DND-41 (cell line): ENCODE measurements at regions not wholly inside any gene's neighbourhood (a gene's known extent, or its start where the extent isn't known, plus 50 kb on each side); places are given as distances from the start of the nearest gene placed in this dataset.
"Not testable (repeated sequence)": the region's sequence is repeated elsewhere in the genome, so short reads cannot be mapped to it uniquely, and the experiment has no call there.

Source experiments
- ATAC-seq: fragments of 200-7000 bp; cut with Tn5 transposase; 3 replicates; pipeline ENCODE4 v1.9.1; 2021; ENCODE audit warnings: low read depth; ENCODE audit not compliant: insufficient read depth
- DNase-seq: peaks from one replicate; pipeline ENCODE4 v3.0.0-alpha.2; 2020
- H2AFZ ChIP-seq: 2 replicates; pipeline ENCODE4 v1.6.0; 2012; ENCODE audit warnings: low read depth, low read length
- H3K27ac ChIP-seq: 2 replicates; pipeline ENCODE4 v1.5.1; 2012; ENCODE audit warnings: low read length, inconsistent platforms
- H3K27me3 ChIP-seq: fragments of 200-600 bp; sonication (generic); 2 replicates; pipeline ENCODE4 v1.6.0; 2012; ENCODE audit warnings: low read length, mild to moderate bottlenecking, inconsistent platforms; ENCODE audit not compliant: insufficient read depth, poor library complexity
- H3K36me3 ChIP-seq: 2 replicates; pipeline ENCODE4 v1.5.1; 2012; ENCODE audit warnings: low read length, inconsistent platforms; ENCODE audit not compliant: insufficient read depth
- H3K4me1 ChIP-seq: 2 replicates; pipeline ENCODE4 v1.5.1; 2012; ENCODE audit warnings: mild to moderate bottlenecking, low read length; ENCODE audit not compliant: insufficient read depth
- H3K4me2 ChIP-seq: 2 replicates; pipeline ENCODE4 v1.6.0; 2012; ENCODE audit warnings: mild to moderate bottlenecking, moderate library complexity, low read length, inconsistent platforms; ENCODE audit not compliant: insufficient read depth
- H3K4me3 ChIP-seq, 2 experiments: fragments of 200-600 bp in 1 of 2; shearing (Covaris generic) in 1 of 2; 2 replicates each; pipeline ENCODE4 v1.5.1; 2012 to 2016; ENCODE audit warnings: inconsistent platforms in 2 of 2, low read length in 2 of 2, mild to moderate bottlenecking in 2 of 2, low read depth in 1 of 2, moderate library complexity in 1 of 2
- H3K79me2 ChIP-seq: 2 replicates; pipeline ENCODE4 v1.6.0; 2012; ENCODE audit warnings: low read length, inconsistent platforms; ENCODE audit not compliant: insufficient read depth
- H3K9ac ChIP-seq: 2 replicates; pipeline ENCODE4 v1.6.0; 2012; ENCODE audit warnings: low read depth, mild to moderate bottlenecking, inconsistent platforms, low read length, moderate library complexity
- H3K9me3 ChIP-seq: 2 replicates; pipeline ENCODE4 v1.5.1; 2012; ENCODE audit warnings: low read length, moderate library complexity, mild to moderate bottlenecking, inconsistent platforms; ENCODE audit not compliant: insufficient read depth, severe bottlenecking
- H4K20me1 ChIP-seq: 2 replicates; pipeline ENCODE4 v1.6.0; 2012; ENCODE audit warnings: low read length; ENCODE audit not compliant: insufficient read depth
- EZH2 ChIP-seq: IDR thresholded peaks from 3 replicates; pipeline ENCODE4 v1.6.1; 2012; ENCODE audit warnings: borderline replicate concordance, low read depth, mild to moderate bottlenecking, moderate library complexity, low read length, inconsistent platforms; ENCODE audit not compliant: severe bottlenecking
- TF ChIP-seq, protein P1 (sequence below): IDR thresholded peaks from 2 replicates; pipeline ENCODE4 v1.5.1; 2012; ENCODE audit warnings: borderline replicate concordance, low read length, moderate library complexity, mild to moderate bottlenecking; ENCODE audit not compliant: poor library complexity, severe bottlenecking; ENCODE audit errors: extremely low read depth

DNA sequence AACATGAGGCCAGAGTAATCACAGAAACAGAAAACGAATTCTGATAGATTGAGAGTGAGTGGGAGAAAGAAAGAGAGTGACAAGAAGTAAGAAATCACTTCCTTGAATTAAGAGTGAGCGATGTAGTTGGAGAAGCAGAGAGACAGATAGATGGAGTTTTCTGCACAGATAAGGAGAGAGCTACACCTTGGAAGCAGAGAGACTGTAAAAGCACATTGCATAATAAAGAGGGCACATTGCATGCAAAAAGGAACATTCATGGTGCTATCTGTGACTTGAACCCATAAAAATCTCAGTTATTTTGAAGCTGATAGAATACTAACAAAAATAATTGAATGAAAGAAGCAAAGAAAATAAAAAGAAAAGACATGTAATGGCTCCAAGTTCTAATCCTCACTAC is 943.8 kb downstream of the NR2F1-AS1 start:
- no peak for DNase-seq
- Histone ChIP-seq H3K4me3 (no peak overlapping the region), H3K36me3 (no peaks in the 10 kb centered on the region), H3K79me2 (no peaks in the 10 kb centered on the region), H3K27ac (no peak overlapping the region), H2AFZ (no peak overlapping the region), H3K4me2 (no peak overlapping the region), H3K9me3 (no peaks in the 10 kb centered on the region), H3K27me3 (no peaks in the 10 kb centered on the region), H3K9ac (no peak overlapping the region), H4K20me1 (no peaks in the 10 kb centered on the region), H3K4me1 (no peaks in the 10 kb centered on the region)
- no peak for ATAC-seq
- TF ChIP-seq, protein P1, sequence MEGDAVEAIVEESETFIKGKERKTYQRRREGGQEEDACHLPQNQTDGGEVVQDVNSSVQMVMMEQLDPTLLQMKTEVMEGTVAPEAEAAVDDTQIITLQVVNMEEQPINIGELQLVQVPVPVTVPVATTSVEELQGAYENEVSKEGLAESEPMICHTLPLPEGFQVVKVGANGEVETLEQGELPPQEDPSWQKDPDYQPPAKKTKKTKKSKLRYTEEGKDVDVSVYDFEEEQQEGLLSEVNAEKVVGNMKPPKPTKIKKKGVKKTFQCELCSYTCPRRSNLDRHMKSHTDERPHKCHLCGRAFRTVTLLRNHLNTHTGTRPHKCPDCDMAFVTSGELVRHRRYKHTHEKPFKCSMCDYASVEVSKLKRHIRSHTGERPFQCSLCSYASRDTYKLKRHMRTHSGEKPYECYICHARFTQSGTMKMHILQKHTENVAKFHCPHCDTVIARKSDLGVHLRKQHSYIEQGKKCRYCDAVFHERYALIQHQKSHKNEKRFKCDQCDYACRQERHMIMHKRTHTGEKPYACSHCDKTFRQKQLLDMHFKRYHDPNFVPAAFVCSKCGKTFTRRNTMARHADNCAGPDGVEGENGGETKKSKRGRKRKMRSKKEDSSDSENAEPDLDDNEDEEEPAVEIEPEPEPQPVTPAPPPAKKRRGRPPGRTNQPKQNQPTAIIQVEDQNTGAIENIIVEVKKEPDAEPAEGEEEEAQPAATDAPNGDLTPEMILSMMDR = no peak
- TF ChIP-seq EZH2 = no peak

DNA sequence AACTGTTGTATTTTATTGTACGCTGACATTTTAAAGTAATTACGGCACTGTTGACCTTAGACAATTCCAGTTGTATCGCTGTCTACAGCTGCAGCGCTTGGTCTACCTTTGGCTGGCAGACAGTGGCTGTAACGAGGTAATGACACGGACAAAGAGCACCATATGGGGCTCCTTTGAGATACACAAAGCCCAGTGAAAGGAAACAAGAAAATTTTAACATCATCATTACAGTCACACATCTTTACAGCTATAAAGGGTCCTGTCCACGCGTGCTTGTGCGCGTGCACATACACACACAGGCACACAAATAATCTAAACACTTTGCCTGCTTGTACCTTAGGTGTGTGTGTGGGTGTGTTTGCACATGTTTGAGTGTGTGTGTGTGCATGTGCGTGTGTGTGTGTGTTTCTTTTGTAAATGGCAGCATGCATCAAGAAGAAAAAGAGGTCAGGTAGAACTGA is 946.0 kb downstream of the NR2F1-AS1 start:
- TF ChIP-seq, protein P1 = no peak
- no peak for TF ChIP-seq EZH2
- no peaks in the 10 kb centered on the region for H3K27me3 ChIP-seq
- ATAC-seq (no peak), DNase-seq (no peak)
- H3K4me2 ChIP-seq = no peak overlapping the region
- no peak overlapping the region for H2AFZ ChIP-seq
- H3K9ac ChIP-seq = no peak overlapping the region
- no peak overlapping the region for H3K27ac ChIP-seq
- H3K79me2 ChIP-seq = no peaks in the 10 kb centered on the region
- no peak overlapping the region for H3K4me3 ChIP-seq
- H3K36me3 ChIP-seq = no peaks in the 10 kb centered on the region
- no peaks in the 10 kb centered on the region for H3K4me1 ChIP-seq
- H4K20me1 ChIP-seq = no peaks in the 10 kb centered on the region
- H3K9me3 ChIP-seq = no peaks in the 10 kb centered on the region

DNA sequence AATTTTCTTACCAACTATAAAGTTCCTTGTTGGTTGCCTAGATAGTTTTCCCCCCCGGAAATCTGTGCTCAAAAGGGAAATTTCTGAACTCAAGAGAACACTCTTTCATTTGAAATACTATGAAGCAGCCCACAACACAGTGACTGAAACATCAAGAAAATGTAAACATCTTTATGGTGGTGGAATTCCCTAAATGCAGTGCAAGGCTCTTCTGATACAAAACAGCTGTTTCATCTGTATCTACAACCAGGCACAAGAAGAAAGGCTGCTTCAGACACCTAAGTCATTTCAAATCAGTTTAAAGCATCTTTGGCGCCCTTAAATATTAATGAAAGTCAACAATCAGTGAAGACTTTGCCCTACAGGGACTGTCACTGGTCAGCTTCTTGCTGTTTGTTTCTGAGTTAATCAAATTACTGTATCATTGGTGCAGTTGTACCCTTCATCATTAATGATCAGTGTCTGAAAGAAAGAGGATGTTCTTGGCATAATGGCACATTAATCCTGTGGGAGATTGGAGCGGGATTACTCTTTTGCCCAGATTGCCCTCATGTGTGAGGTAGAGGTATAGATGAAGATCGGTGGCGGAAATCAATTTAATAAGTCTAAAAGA is 947.0 kb downstream of the NR2F1-AS1 start:
- H2AFZ ChIP-seq = no peak overlapping the region
- TF ChIP-seq, protein P1 = no peak
- TF ChIP-seq EZH2 = no peak
- no peaks in the 10 kb centered on the region for H4K20me1 ChIP-seq
- no peaks in the 10 kb centered on the region for H3K36me3 ChIP-seq
- H3K4me3 ChIP-seq = no peak overlapping the region
- no peak for DNase-seq
- no peak for ATAC-seq
- H3K27ac ChIP-seq = no peak overlapping the region
- H3K27me3 ChIP-seq = no peaks in the 10 kb centered on the region
- no peak overlapping the region for H3K4me2 ChIP-seq
- H3K9ac ChIP-seq = no peak overlapping the region
- H3K79me2 ChIP-seq = no peaks in the 10 kb centered on the region
- H3K9me3 ChIP-seq = no peaks in the 10 kb centered on the region
- no peaks in the 10 kb centered on the region for H3K4me1 ChIP-seq

DNA sequence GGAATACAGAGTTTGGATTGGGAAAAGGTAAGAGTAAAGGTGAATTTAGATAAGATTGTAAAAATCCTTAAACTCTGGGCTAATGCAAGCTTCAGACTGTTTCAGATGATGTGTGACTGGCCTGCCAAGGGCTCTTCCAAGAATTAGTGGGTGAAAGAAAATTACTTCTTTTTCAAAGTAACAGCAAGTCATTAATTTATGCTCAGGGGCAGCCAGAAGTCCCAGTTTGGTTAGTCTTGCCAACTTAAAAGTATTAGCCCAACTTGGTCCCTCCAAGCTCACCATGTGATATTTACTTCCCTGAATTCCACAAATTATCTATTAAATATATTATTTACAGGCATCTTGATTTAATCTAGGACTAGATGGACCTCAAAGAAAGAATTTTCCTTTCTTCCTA is 947.8 kb downstream of the NR2F1-AS1 start:
- DNase-seq (no peak), ATAC-seq (no peak)
- Histone ChIP-seq H2AFZ (no peak overlapping the region), H3K4me1 (no peaks in the 10 kb centered on the region), H3K4me2 (no peak overlapping the region), H3K27ac (no peak overlapping the region), H3K9ac (no peak overlapping the region), H3K9me3 (no peaks in the 10 kb centered on the region), H3K27me3 (no peaks in the 10 kb centered on the region), H4K20me1 (no peaks in the 10 kb centered on the region), H3K36me3 (no peaks in the 10 kb centered on the region), H3K79me2 (no peaks in the 10 kb centered on the region), H3K4me3 (no peak overlapping the region)
- TF ChIP-seq, protein P1 = no peak
- no peak for TF ChIP-seq EZH2

DNA sequence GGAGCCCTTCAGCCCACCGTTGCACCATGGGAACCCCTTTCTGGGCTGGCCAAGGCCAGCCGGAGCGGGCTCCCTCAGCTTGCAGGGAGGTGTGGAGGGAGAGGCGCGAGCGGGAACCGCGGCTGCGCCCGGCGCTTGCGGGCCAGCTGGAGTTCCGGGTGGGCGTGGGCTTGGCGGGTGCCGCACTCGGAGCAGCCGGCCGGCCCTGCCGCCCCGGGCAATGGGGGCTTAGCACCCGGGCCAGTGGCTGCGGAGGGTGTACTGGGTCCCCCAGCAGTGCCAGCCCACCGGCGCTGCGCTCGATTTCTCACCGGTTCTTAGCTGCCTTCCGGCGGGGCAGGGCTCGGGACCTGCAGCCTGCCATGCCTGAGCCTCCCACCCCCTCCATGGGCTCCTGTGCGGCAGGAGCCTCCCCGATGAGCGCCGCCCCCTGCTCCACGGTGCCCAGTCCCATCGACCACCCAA is 949.8 kb downstream of the NR2F1-AS1 start:
- not testable (repeated sequence) for H3K9me3 ChIP-seq, H3K36me3 ChIP-seq, DNase-seq, H3K79me2 ChIP-seq, ATAC-seq, H3K9ac ChIP-seq, H3K4me3 ChIP-seq, H2AFZ ChIP-seq, H3K27ac ChIP-seq, H3K27me3 ChIP-seq, H3K4me2 ChIP-seq, H4K20me1 ChIP-seq, H3K4me1 ChIP-seq
